ENCODE measurements at regions not wholly inside any gene's neighbourhood (a gene's known extent, or its start where the extent isn't known, plus 50 kb on each side); places are given as distances from the start of the nearest gene placed in this dataset.
"Not testable (repeated sequence)": the region's sequence is repeated elsewhere in the genome, so short reads cannot be mapped to it uniquely, and the experiment has no call there.

DNA sequence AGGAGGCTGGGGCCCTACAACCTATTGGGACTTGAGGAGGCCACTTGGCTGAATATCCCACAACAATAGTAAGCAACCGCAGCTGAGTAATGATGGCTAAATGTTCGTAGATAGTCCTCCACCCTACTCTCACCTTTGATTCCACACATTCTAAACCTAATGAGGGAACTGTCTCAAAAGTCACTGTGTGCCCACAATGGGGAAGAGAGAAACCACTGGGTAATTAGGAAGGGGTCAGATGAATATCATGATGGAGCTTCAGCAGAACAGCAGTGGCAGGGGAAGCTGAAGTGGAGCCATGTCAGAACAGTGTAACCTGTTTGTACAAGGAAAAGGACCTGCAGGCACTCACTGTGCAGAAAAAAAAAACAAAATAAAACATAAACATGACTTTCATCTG lies 81.4 kb upstream of the POMZP3 start:
- TF ChIP-seq, protein P1, sequence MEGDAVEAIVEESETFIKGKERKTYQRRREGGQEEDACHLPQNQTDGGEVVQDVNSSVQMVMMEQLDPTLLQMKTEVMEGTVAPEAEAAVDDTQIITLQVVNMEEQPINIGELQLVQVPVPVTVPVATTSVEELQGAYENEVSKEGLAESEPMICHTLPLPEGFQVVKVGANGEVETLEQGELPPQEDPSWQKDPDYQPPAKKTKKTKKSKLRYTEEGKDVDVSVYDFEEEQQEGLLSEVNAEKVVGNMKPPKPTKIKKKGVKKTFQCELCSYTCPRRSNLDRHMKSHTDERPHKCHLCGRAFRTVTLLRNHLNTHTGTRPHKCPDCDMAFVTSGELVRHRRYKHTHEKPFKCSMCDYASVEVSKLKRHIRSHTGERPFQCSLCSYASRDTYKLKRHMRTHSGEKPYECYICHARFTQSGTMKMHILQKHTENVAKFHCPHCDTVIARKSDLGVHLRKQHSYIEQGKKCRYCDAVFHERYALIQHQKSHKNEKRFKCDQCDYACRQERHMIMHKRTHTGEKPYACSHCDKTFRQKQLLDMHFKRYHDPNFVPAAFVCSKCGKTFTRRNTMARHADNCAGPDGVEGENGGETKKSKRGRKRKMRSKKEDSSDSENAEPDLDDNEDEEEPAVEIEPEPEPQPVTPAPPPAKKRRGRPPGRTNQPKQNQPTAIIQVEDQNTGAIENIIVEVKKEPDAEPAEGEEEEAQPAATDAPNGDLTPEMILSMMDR (IDR thresholded peaks at IDR 0.05; ENCODE audit: borderline replicate concordance, extremely low read depth, low read length, poor library complexity, severe bottlenecking): not testable (repeated sequence)
- not testable (repeated sequence) for TF ChIP-seq EZH2 (IDR thresholded peaks at IDR 0.05; ENCODE audit: borderline replicate concordance, low read depth, low read length, severe bottlenecking)

Data from DND-41 (cell line).